ENCODE measurements at regions not wholly inside any gene's neighbourhood (a gene's known extent, or its start where the extent isn't known, plus 50 kb on each side); places are given as distances from the start of the nearest gene placed in this dataset.
"Not testable (repeated sequence)": the region's sequence is repeated elsewhere in the genome, so short reads cannot be mapped to it uniquely, and the experiment has no call there.

DNA sequence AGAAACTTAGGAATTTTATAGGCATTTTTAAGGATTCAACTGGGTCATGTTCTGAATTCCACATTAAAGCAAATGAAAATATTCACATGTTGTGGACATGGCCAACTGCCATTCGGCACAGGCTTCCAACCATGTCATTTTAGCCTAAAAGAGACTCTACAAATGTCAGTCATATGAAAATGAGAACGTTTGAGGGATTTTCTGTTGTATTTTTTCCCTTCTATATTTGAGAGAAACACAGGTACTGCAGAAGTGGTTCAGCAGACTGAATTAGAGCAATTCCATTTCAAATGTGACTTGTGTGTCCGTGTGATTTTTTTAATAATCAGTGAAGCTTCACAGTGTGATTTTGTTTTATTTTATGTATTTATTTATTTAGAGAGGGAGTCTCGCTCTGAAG is 124.3 kb downstream of the TP53TG3F start:
- DNase-seq; H3K27ac ChIP-seq; H3K4me3 ChIP-seq; H3K9me3 ChIP-seq; H3K9ac ChIP-seq (ENCODE audit: low read depth in 2 of 2, low read length in 2 of 2); intact Hi-C loops (cut with DNase I); H3K27me3 ChIP-seq; H3K4me1 ChIP-seq; H3K36me3 ChIP-seq: not testable (repeated sequence)

DNA sequence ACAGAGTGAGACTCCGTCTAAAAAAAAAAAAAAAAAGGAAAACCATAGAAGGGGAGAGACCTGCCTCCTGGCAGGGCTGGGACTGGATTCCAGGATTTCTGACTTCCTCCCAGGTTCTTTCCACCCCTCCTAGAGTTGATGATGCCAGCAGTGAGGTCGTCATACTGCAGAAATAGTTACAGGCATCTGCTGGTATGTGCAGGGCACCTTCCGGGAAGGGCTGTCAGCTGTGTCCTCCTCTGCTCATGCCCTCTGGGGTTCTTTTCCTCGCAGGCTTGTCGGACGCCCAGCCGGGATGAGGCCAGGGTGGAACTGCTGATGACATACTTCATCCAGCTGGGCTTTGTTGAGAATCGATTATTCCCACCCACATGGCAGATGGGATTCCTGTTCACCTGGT is 129.2 kb downstream of the TP53TG3F start:
- H3K9ac ChIP-seq (ENCODE audit: low read depth in 2 of 2, low read length in 2 of 2); intact Hi-C loops (cut with DNase I); H3K4me1 ChIP-seq; DNase-seq; H3K27ac ChIP-seq; H3K4me3 ChIP-seq; H3K27me3 ChIP-seq; H3K36me3 ChIP-seq; H3K9me3 ChIP-seq: not testable (repeated sequence)

DNA sequence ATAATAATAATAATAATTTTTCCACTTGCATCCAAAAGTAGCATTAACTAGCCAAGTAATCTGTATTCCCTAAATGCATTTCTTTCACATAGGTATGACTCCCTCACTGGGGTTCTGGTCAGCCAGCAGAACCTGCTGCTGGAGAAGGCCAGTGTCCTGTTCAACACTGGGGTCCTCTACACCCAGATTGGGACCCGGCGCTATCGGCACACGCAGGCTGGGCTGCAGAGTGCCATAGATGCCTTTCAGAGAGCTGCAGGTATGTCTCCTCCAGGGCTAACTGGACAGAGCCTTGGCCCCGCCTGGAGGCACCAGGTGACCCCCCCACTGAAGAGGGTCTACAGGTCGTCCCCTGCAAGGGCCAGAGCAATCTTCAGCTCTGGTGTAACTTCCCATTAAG is 133.9 kb downstream of the TP53TG3F start:
- H3K9ac ChIP-seq (ENCODE audit: low read depth in 2 of 2, low read length in 2 of 2); DNase-seq; H3K36me3 ChIP-seq; H3K9me3 ChIP-seq; H3K4me3 ChIP-seq; H3K27ac ChIP-seq; H3K4me1 ChIP-seq; H3K27me3 ChIP-seq; intact Hi-C loops (cut with DNase I): not testable (repeated sequence)

DNA sequence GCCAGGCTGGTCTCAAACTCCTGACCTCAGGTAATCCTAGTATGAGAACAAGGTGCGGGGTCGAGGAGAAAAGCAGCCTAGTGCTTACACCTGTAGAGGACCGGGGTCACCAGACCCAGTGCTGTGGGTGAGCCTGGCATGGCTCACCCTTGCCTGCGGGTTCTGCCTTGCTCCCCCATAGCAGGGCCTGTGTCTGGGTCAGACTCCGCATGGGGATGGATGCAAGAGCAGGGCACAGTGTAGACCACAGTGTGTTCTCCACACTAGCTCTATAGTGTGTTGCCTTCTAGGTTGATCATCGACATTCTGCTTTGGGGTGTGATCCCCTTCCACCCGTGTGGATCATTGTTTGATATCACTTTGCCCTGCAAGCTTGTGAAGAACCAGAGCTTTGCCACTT is 135.7 kb downstream of the TP53TG3F start:
- H3K36me3 ChIP-seq; H3K27me3 ChIP-seq; H3K27ac ChIP-seq; H3K9me3 ChIP-seq; H3K4me1 ChIP-seq; H3K9ac ChIP-seq (ENCODE audit: low read depth in 2 of 2, low read length in 2 of 2); H3K4me3 ChIP-seq; DNase-seq; intact Hi-C loops (cut with DNase I): not testable (repeated sequence)

DNA sequence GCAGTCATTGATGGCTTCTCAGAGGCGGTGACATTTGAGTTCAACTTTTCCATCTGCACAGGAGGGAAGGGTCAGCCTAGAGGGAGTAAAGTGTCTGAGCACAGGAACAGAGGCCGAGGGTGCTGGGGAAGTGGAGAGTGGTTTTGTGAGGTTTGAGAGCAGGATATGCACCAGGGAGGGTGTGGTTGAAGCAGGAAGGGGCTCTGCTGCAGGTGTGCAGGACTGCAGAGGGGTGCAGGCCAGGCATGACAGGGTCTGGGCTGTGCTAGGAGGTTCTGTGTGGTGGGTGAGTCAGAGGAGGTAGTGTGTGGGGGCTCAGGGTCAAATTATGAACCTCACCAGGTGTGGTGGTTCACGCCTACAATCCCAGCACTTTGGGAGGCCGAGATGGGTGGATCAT is 141.6 kb downstream of the TP53TG3F start:
- H3K9ac ChIP-seq (ENCODE audit: low read depth in 2 of 2, low read length in 2 of 2); DNase-seq; H3K27me3 ChIP-seq; H3K27ac ChIP-seq; H3K4me3 ChIP-seq; H3K9me3 ChIP-seq; H3K4me1 ChIP-seq; H3K36me3 ChIP-seq; intact Hi-C loops (cut with DNase I): not testable (repeated sequence)

DNA sequence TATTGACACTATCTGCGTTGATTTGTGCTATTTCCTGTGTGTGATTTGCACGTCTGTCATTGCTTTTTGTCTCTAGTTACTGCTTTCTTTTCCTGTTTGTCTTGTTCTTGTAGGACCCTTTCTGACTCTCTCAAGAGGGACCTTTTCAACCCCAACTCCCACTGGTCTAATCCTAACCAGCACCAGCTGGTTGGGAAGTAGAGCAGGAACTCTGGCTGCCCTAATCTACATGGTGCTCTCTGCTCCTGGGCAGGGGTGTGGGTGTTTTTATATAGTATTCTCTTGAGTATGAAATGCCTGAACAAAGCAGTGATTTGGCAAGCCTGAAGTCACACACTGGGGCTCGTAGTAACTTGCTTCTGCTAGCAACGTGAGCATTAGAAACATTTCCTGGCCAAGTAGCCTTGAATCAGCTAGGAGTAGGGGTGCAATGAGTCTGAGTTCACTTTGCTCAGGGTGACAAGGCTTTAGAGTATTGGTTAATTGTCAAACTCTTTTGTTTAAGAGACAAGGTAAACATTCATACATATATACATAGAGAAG is 164.2 kb downstream of the TP53TG3F start:
- DNase-seq; H3K4me1 ChIP-seq; H3K9ac ChIP-seq (ENCODE audit: low read depth in 2 of 2, low read length in 2 of 2); intact Hi-C loops (cut with DNase I); H3K36me3 ChIP-seq; H3K27me3 ChIP-seq; H3K27ac ChIP-seq; H3K9me3 ChIP-seq; H3K4me3 ChIP-seq: not testable (repeated sequence)

DNA sequence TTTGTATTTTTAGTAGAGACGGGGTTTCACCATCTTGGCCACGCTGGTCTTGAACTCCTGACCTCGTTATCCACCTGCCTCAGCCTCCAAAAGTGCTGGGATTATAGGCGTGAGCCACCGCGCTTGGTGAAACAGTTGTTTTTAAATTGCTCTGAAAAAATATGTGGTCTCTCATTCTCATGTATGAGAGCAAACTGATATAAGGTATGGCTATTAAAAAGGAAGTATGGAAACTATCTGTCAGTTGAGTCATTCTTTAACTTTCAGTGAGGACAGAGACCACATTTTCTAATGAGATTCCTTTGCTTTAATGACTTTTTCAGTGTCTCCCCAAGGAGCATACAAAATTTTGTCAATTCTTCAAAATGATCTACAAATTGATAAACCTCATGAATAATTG is 169.5 kb downstream of the TP53TG3F start:
- H3K4me1 ChIP-seq; H3K9ac ChIP-seq (ENCODE audit: low read depth in 2 of 2, low read length in 2 of 2); H3K36me3 ChIP-seq; DNase-seq; H3K27me3 ChIP-seq; H3K27ac ChIP-seq; H3K9me3 ChIP-seq; intact Hi-C loops (cut with DNase I); H3K4me3 ChIP-seq: not testable (repeated sequence)

DNA sequence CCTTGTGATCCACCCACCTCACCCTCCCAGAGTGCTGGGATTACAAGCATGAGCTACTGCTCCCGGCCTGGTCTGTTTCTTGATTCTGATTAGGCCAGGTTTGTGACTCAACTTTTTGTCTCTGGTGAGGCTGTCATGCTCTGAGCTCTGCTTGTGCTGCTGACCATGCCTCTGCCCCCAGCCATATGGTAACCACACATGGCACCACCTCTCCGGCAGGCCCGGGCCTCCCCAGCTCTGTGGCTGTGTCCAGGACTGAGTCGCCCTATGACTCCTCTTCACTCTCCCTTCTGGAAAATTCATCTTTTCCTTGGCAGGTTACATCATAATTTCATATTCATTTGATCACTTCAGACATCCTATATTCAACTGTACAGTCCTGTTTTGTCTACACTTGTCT is 172.3 kb downstream of the TP53TG3F start:
- H3K9ac ChIP-seq (ENCODE audit: low read depth in 2 of 2, low read length in 2 of 2); intact Hi-C loops (cut with DNase I); DNase-seq; H3K4me3 ChIP-seq; H3K36me3 ChIP-seq; H3K27ac ChIP-seq; H3K27me3 ChIP-seq; H3K9me3 ChIP-seq; H3K4me1 ChIP-seq: not testable (repeated sequence)

DNA sequence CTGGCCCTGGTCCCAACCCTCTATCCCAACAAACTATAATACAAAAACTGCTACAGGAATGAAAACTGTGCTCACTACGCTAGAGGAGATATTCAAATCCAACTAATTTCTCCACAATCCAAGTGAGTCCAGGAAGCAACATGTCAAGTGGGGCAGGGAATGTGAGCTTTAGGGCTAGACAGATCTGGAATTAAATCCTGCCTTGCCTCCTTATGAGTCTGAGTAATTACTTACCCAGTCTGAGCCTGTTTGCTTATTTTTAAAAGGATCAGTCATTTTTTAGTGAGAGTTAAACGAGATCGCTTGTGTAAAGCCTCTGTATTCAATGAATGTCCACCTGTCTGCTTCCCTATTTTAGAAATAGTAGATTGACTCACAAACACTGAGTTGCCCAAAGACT is 174.6 kb downstream of the TP53TG3F start:
- DNase-seq; H3K9me3 ChIP-seq; H3K27ac ChIP-seq; intact Hi-C loops (cut with DNase I); H3K36me3 ChIP-seq; H3K4me3 ChIP-seq; H3K9ac ChIP-seq (ENCODE audit: low read depth in 2 of 2, low read length in 2 of 2); H3K4me1 ChIP-seq; H3K27me3 ChIP-seq: not testable (repeated sequence)

DNA sequence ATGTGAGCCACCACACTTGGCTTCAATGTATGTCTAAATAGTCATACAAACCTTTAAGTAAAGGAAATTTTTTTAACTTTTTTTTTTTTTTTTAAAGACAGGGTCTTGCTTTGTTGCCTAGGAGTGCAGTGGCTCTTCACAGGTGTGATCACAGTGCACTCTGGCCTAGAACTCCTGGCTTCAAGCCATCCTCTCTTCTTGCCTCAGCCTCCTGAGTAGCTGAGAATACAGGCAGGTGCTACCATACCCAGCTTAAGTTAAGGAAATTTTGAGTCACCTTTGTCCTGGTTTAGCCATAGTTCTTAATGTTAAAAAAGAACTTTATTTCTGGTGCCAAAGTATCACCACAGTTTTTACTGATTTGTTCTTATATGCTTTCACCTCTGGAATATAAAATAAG is 177.3 kb downstream of the TP53TG3F start:
- H3K9ac ChIP-seq (ENCODE audit: low read depth in 2 of 2, low read length in 2 of 2); H3K9me3 ChIP-seq; H3K4me1 ChIP-seq; DNase-seq; H3K27ac ChIP-seq; H3K27me3 ChIP-seq; H3K4me3 ChIP-seq; intact Hi-C loops (cut with DNase I); H3K36me3 ChIP-seq: not testable (repeated sequence)

DNA sequence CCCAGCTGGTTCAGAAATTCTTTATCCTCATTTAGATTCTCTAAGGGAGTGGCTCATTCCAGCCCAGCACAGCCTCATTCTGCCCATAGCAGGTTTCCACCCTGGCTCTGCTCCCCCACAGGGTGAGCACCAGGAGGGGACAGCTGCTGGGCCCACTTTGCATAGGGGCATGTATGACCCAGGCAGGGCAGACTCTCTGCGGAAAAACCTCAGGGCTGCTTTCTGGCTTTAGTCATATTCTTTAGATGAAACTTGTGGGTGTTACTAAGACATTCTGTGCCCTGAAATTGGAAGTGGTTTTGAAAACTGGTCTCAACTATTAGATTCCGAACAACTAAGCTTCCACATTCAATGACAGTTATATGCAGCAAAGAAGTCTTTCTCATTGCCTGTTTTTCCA is 183.9 kb downstream of the TP53TG3F start:
- H3K36me3 ChIP-seq; H3K4me1 ChIP-seq; H3K27me3 ChIP-seq; intact Hi-C loops (cut with DNase I); H3K9me3 ChIP-seq; H3K4me3 ChIP-seq; H3K9ac ChIP-seq (ENCODE audit: low read depth in 2 of 2, low read length in 2 of 2); H3K27ac ChIP-seq; DNase-seq: not testable (repeated sequence)

DNA sequence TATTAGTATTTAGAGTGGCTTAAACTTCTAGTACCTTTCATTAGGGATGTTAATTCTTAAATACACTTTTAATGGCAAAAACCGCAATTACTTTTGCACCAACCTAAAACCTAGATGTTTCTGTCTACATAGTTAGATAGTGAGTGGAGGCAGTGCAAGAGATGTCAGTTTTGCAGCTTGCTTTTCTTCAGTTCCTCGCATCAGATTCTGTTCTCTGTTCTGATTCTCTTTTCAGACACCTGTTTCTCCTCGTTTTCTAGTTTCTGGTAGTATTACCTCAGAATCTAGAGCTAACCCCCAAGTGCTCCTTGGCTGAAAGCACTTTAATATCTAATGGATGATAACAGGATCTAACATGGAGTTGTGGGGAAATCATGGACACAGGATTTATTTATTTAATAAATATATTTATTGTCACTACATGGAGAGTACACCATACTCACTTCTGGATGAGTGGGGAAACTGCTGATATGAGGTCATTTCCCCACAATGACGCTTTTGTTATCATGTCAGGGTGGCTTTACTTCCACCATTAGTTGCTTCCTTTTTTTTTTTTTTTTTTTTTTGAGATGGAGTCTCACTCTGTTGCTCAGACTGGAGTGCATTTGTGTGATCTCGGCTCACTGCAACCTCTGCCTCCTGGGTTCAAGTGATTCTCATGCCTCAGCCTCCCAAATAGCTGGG is 184.4 kb downstream of the TP53TG3F start:
- H3K27me3 ChIP-seq; H3K4me3 ChIP-seq; intact Hi-C loops (cut with DNase I); H3K9ac ChIP-seq (ENCODE audit: low read depth in 2 of 2, low read length in 2 of 2); H3K36me3 ChIP-seq; H3K9me3 ChIP-seq; H3K27ac ChIP-seq; DNase-seq; H3K4me1 ChIP-seq: not testable (repeated sequence)

DNA sequence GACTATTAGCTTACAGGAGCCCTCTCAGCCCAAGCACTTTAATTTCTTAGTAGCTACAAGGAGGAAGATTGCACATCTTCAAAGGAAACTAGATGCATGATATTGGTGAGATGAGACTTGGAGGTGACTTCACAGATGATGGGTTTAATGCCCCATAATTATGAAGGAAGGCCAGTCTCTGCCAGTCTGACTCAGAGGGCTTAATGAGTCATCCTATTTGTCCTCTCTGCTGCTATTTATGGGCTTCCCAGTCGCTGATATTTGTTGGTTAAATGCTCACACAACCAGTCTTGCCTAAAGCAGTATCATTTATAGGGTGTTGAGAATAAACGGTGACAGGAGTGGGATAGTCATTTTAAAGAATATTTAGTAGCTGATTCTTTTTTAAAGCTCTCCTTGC is 187.0 kb downstream of the TP53TG3F start:
- H3K27me3 ChIP-seq; H3K36me3 ChIP-seq; H3K9ac ChIP-seq (ENCODE audit: low read depth in 2 of 2, low read length in 2 of 2); intact Hi-C loops (cut with DNase I); H3K4me1 ChIP-seq; H3K4me3 ChIP-seq; H3K27ac ChIP-seq; DNase-seq; H3K9me3 ChIP-seq: not testable (repeated sequence)

DNA sequence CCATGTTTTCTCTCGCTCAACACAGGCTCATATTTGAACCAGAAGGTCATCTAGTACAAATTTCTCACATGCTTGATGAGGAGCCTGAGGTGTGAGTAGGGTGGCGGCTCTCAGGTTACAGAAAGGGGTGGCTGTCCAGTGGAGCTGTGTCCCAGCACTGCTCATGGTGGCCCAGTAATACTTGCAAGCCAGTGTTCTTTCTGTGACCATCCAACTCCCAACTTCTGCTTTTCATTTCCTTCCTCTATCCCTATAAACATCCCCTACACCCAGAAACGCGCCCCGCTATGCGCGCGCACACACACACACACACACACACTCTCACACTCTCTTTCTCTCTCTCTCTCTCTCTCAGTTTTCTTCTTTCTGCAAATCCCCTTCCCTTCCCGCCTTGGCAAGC is 196.3 kb downstream of the TP53TG3F start:
- H3K4me1 ChIP-seq; H3K27me3 ChIP-seq; H3K36me3 ChIP-seq; intact Hi-C loops (cut with DNase I); H3K27ac ChIP-seq; DNase-seq; H3K9me3 ChIP-seq; H3K4me3 ChIP-seq; H3K9ac ChIP-seq (ENCODE audit: low read depth in 2 of 2, low read length in 2 of 2): not testable (repeated sequence)

All from colonic mucosa (tissue), 4 donors.